Brain microvascular endothelial cell (primary cell): ENCODE measurements at regions not wholly inside any gene's neighbourhood (a gene's known extent, or its start where the extent isn't known, plus 50 kb on each side); places are given as distances from the start of the nearest gene placed in this dataset.
A peak's percentile ranks its signal among the peaks of the same experiment; 100 is the strongest.

Experiments
- DNase-seq: peaks from one replicate; pipeline ENCODE4 v3.0.0-alpha.2; 2020
- H3K27ac ChIP-seq: fragments of 250-450 bp; sonication (Bioruptor Pico); 2 replicates; pipeline ENCODE4 v1.5.1; 2020; ENCODE audit warnings: mild to moderate bottlenecking, moderate library complexity
- H3K27me3 ChIP-seq: fragments of 250-450 bp; sonication (Bioruptor Pico); replicated peaks from 2 replicates; pipeline ENCODE4 v1.5.1; 2020; ENCODE audit warnings: mild to moderate bottlenecking
- H3K36me3 ChIP-seq: fragments of 250-450 bp; sonication (Bioruptor Pico); replicated peaks from 2 replicates; pipeline ENCODE4 v1.5.1; 2020; ENCODE audit warnings: mild to moderate bottlenecking
- H3K4me3 ChIP-seq: 2 replicates; pipeline ENCODE4 v1.5.1; 2011; ENCODE audit warnings: low read depth, mild to moderate bottlenecking, control low read depth, low read length, moderate library complexity
- CTCF ChIP-seq: IDR thresholded peaks from 2 replicates; pipeline ENCODE4 v1.5.1; 2011; ENCODE audit warnings: low read depth, mild to moderate bottlenecking, moderate library complexity, low read length, control low read depth, inconsistent platforms; ENCODE audit errors: missing control alignments
- in situ Hi-C: cut with HindIII; loops from 2 replicates; pipeline ENCODE4 v1.10.0; 2017; ENCODE audit warnings: low sequenced_read_pairs, low pct_ligation_motif_present

- no peaks in the 10 kb centered on the region for H3K27me3 ChIP-seq
- H3K27ac ChIP-seq = no peak overlapping the region
- H3K36me3 ChIP-seq = no peaks in the 10 kb centered on the region
- in situ Hi-C loops = no loop called here
- no peak for TF ChIP-seq CTCF
- no peak overlapping the region for H3K4me3 ChIP-seq
- DNase-seq = no peak
Observed at GRCh38 chr7:115816318-115816974, 214.1 kb downstream of the TFEC start.

- Histone ChIP-seq H3K27me3 (no peaks in the 10 kb centered on the region), H3K27ac (no peak overlapping the region), H3K36me3 (no peaks in the 10 kb centered on the region), H3K4me3 (no peak overlapping the region)
- TF ChIP-seq CTCF = no peak
- DNase-seq = no peak
- in situ Hi-C loops = no loop called here
Observed at GRCh38 chr7:115812794-115813193, 217.8 kb downstream of the TFEC start.

GRCh38 chr7:115805458-115805857 lies 225.1 kb downstream of the TFEC start:
- peak; percentile 58 for DNase-seq
- no peak overlapping the region for H3K4me3 ChIP-seq
- no peaks in the 10 kb centered on the region for H3K27me3 ChIP-seq
- in situ Hi-C loops = no loop called here
- no peak for TF ChIP-seq CTCF
- H3K27ac ChIP-seq = no peak overlapping the region
- no peaks in the 10 kb centered on the region for H3K36me3 ChIP-seq

- Histone ChIP-seq H3K27me3 (no peaks in the 10 kb centered on the region), H3K36me3 (no peaks in the 10 kb centered on the region), H3K4me3 (no peak overlapping the region), H3K27ac (no peak overlapping the region)
- TF ChIP-seq CTCF = no peak
- DNase-seq = no peak
- in situ Hi-C loops = no loop called here
Observed at GRCh38 chr7:115802415-115802814, 228.1 kb downstream of the TFEC start.

- Histone ChIP-seq H3K4me3 (no peak overlapping the region), H3K27ac (no peak overlapping the region), H3K36me3 (no peaks in the 10 kb centered on the region), H3K27me3 (no peaks in the 10 kb centered on the region)
- DNase-seq = no peak
- in situ Hi-C loops = no loop called here
- no peak for TF ChIP-seq CTCF
Observed at GRCh38 chr7:115799430-115799829, 231.1 kb downstream of the TFEC start.
